Activated CD8-positive, alpha-beta T cell treated with anti-CD3 and anti-CD28 coated beads for 36 hours (primary cell): ENCODE measurements at regions not wholly inside any gene's neighbourhood (a gene's known extent, or its start where the extent isn't known, plus 50 kb on each side); places are given as distances from the start of the nearest gene placed in this dataset.

Experiments
- ATAC-seq: fragments of 200-7000 bp; cut with Tn5 transposase; one replicate; pipeline ENCODE4 v1.10.0; 2021; ENCODE audit warnings: mild to moderate bottlenecking, moderate library complexity
- CTCF ChIA-PET: fragments of 350-600 bp; sonication (Branson Sonifier 250); formaldehyde crosslinking; loops from one replicate; lab custom pipeline; 2021; ENCODE audit warnings: antibody characterized with exemption; lab: Charles Lee
- POLR2A ChIA-PET: fragments of 350-600 bp; sonication (Branson Sonifier 250); formaldehyde crosslinking; loops from one replicate; lab custom pipeline; 2021; ENCODE audit warnings: antibody characterized with exemption; lab: Charles Lee
- DNase-seq: peaks from one replicate; pipeline ENCODE4 v3.0.0-alpha.2; 2020
- H3K27ac Mint-ChIP-seq: one replicate; pipeline ENCODE4 v1.8.0; 2021; ENCODE audit warnings: mild to moderate bottlenecking, mixed read lengths
- H3K27me3 Mint-ChIP-seq: one replicate; pipeline ENCODE4 v1.8.0; 2021; ENCODE audit warnings: mixed read lengths
- H3K36me3 Mint-ChIP-seq: one replicate; pipeline ENCODE4 v1.8.0; 2021; ENCODE audit warnings: low read depth, mixed read lengths
- H3K4me1 Mint-ChIP-seq: one replicate; pipeline ENCODE4 v1.8.0; 2021; ENCODE audit warnings: low read depth, mixed read lengths
- H3K4me3 Mint-ChIP-seq: one replicate; pipeline ENCODE4 v1.8.0; 2021; ENCODE audit warnings: mild to moderate bottlenecking, moderate library complexity, mixed read lengths
- H3K9me3 Mint-ChIP-seq: one replicate; pipeline ENCODE4 v1.8.0; 2021; ENCODE audit warnings: mixed read lengths
- CTCF ChIP-seq: fragments of 200-600 bp; IDR thresholded peaks from one replicate; pipeline ENCODE4 v1.8.0; 2022; ENCODE audit warnings: antibody characterized with exemption, mild to moderate bottlenecking
- intact Hi-C: fragments of 100-400 bp; cut with micrococcal nuclease; formaldehyde crosslinking; loops from one replicate; pipeline ENCODE4 v1.10.0; 2022

GRCh38 chr2:21381421-21381820, 257.7 kb downstream of the TDRD15 start:
- CTCF ChIA-PET: no interaction called here

GRCh38 chr2:21382701-21383520, 259.1 kb downstream of the TDRD15 start:
- no peak for DNase-seq
- CTCF ChIA-PET: no interaction called here
- Mint-ChIP-seq H3K4me3 (no peak overlapping the region), H3K9me3 (peaks cover 5% of the 10 kb centered on the region), H3K36me3 (no peaks in the 10 kb centered on the region), H3K27ac (no peak overlapping the region), H3K4me1 (no peaks in the 10 kb centered on the region), H3K27me3 (peaks cover 1% of the 10 kb centered on the region)
- POLR2A ChIA-PET: no interaction called here
- TF ChIP-seq CTCF: no peak
- no peak for ATAC-seq
- intact Hi-C loops: no loop called here

More at GRCh38 chr2:21381421-21381820, 257.7 kb downstream of the TDRD15 start:
- Mint-ChIP-seq H3K9me3 (peaks cover 5% of the 10 kb centered on the region), H3K27me3 (peaks cover 1% of the 10 kb centered on the region), H3K27ac (no peak overlapping the region), H3K36me3 (no peaks in the 10 kb centered on the region), H3K4me1 (no peaks in the 10 kb centered on the region), H3K4me3 (no peak overlapping the region)
- POLR2A ChIA-PET: no interaction called here
- no peak for DNase-seq
- TF ChIP-seq CTCF: no peak
- intact Hi-C loops: no loop called here
- no peak for ATAC-seq

GRCh38 chr2:21386666-21387065, 262.9 kb downstream of the TDRD15 start:
- Mint-ChIP-seq H3K4me3 (no peak overlapping the region), H3K27ac (no peak overlapping the region), H3K36me3 (no peaks in the 10 kb centered on the region), H3K4me1 (no peaks in the 10 kb centered on the region), H3K9me3 (no peaks in the 10 kb centered on the region), H3K27me3 (no peaks in the 10 kb centered on the region)
- ATAC-seq (no peak), DNase-seq (no peak)
- ChIA-PET CTCF (no interaction called here), POLR2A (no interaction called here)
- TF ChIP-seq CTCF: no peak
- intact Hi-C loops: no loop called here

GRCh38 chr2:21392649-21393048, 268.9 kb downstream of the TDRD15 start:
- Mint-ChIP-seq H3K9me3 (no peaks in the 10 kb centered on the region), H3K4me3 (no peak overlapping the region), H3K27me3 (no peaks in the 10 kb centered on the region), H3K4me1 (no peaks in the 10 kb centered on the region), H3K36me3 (no peaks in the 10 kb centered on the region), H3K27ac (no peak overlapping the region)
- CTCF ChIA-PET: no interaction called here
- DNase-seq: no peak
- no peak for ATAC-seq
- POLR2A ChIA-PET: no interaction called here
- TF ChIP-seq CTCF: no peak
- intact Hi-C loops: no loop called here

- ChIA-PET POLR2A (no interaction called here), CTCF (no interaction called here)
- Mint-ChIP-seq H3K27me3 (no peaks in the 10 kb centered on the region), H3K27ac (no peak overlapping the region), H3K36me3 (no peaks in the 10 kb centered on the region), H3K4me1 (no peaks in the 10 kb centered on the region), H3K4me3 (no peak overlapping the region), H3K9me3 (no peaks in the 10 kb centered on the region)
- no peak for DNase-seq
- no peak for TF ChIP-seq CTCF
- intact Hi-C loops: no loop called here
- no peak for ATAC-seq
These were observed 269.4 kb downstream of the TDRD15 start for GRCh38 chr2:21393173-21393572.
